ENCODE measurements at regions not wholly inside any gene's neighbourhood (a gene's known extent, or its start where the extent isn't known, plus 50 kb on each side); places are given as distances from the start of the nearest gene placed in this dataset.

DNA sequence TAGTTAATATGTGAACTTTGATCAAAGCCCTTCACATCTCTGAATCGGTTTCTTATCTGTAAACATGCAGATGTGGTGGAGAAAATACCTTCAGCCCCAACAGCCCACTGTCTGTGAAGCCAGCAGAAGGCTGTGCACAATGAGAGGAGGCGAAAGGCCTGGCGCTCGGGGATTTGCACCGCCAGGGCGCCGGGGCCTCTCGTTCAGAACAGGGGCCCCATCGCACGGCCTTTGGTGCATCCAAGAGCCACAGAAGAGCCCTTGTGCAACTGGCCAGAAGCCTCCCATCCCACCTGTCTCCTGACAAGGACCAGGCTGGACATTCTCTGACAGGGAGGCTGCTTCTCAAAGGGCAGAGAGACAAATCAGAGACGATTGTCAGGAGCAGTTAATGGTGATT, 407.2 kb upstream of the MYT1L start:
- H3K9me3 Mint-ChIP-seq, result no peaks in the 10 kb centered on the region
- peaks cover 16% of the 10 kb centered on the region for H3K4me1 Mint-ChIP-seq
- H3K4me1 ChIP-seq, result peaks cover 11% of the 10 kb centered on the region

DNA sequence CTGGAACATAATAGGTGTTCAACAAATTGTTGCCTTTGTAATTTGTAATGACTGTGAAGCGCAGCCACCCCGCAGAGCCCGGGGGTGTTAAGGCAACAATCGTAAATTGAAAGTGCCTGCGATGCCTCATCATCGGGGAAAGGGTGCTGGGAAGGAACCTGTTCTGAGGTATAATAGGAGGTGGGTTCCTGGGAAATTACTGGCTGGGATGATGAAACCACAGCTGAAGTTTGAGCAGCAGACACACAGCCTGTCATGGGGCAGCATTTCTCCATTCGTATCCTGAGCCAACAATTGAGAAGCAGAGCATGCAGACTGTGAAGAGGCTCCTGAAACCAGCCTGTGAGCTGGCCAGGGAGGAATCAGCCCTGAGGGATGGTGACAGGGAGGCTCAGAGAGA, 404.0 kb upstream of the MYT1L start:
- Mint-ChIP-seq H3K27me3 (ENCODE audit: insufficient read depth, low read depth) (peaks cover 8% of the 10 kb centered on the region), H3K4me3 (no peak overlapping the region), H3K4me1 (peaks cover 11% of the 10 kb centered on the region), H3K36me3 (no peaks in the 10 kb centered on the region), H3K27ac (no peak overlapping the region), H3K9me3 (no peaks in the 10 kb centered on the region)
- no peaks in the 10 kb centered on the region for H3F3A ChIP-seq (ENCODE audit: low read depth)
- TF ChIP-seq, protein P1, sequence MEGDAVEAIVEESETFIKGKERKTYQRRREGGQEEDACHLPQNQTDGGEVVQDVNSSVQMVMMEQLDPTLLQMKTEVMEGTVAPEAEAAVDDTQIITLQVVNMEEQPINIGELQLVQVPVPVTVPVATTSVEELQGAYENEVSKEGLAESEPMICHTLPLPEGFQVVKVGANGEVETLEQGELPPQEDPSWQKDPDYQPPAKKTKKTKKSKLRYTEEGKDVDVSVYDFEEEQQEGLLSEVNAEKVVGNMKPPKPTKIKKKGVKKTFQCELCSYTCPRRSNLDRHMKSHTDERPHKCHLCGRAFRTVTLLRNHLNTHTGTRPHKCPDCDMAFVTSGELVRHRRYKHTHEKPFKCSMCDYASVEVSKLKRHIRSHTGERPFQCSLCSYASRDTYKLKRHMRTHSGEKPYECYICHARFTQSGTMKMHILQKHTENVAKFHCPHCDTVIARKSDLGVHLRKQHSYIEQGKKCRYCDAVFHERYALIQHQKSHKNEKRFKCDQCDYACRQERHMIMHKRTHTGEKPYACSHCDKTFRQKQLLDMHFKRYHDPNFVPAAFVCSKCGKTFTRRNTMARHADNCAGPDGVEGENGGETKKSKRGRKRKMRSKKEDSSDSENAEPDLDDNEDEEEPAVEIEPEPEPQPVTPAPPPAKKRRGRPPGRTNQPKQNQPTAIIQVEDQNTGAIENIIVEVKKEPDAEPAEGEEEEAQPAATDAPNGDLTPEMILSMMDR (IDR thresholded peaks at IDR 0.05), result no peak
- TF ChIP-seq EZH2phosphoT487 (IDR thresholded peaks at IDR 0.05), result no peak
- TF ChIP-seq EZH2 (IDR thresholded peaks at IDR 0.05), result no peak
- no peaks in the 10 kb centered on the region for H3K79me2 ChIP-seq (ENCODE audit: low read depth)
- H2AFZ ChIP-seq (replicated peaks), result no peak overlapping the region
- H3K9ac ChIP-seq, result no peak overlapping the region
- DNase-seq (ENCODE audit: low spot score), result no peak
- no peaks in the 10 kb centered on the region for H3K9me3 ChIP-seq (ENCODE audit: low read depth)
- no peak overlapping the region for H3K4me2 ChIP-seq
- H3K4me1 ChIP-seq, result no peaks in the 10 kb centered on the region
- no peaks in the 10 kb centered on the region for H4K20me1 ChIP-seq (ENCODE audit: low read depth)
- H3K36me3 ChIP-seq, result no peaks in the 10 kb centered on the region
- no peaks in the 10 kb centered on the region for H3K27me3 ChIP-seq
- no peak overlapping the region for H3K27ac ChIP-seq
- no peak overlapping the region for H3K4me3 ChIP-seq

More for the DNA sequence above, 407.2 kb upstream of the MYT1L start:
- Histone ChIP-seq H3K4me2 (no peak overlapping the region), H3K27me3 (no peaks in the 10 kb centered on the region), H2AFZ (replicated peaks) (no peak overlapping the region), H3K9me3 (ENCODE audit: low read depth) (no peaks in the 10 kb centered on the region), H4K20me1 (ENCODE audit: low read depth) (no peaks in the 10 kb centered on the region), H3K36me3 (no peaks in the 10 kb centered on the region), H3K79me2 (ENCODE audit: low read depth) (no peaks in the 10 kb centered on the region), H3K27ac (no peak overlapping the region), H3K9ac (no peak overlapping the region), H3F3A (ENCODE audit: low read depth) (no peaks in the 10 kb centered on the region), H3K4me3 (no peak overlapping the region)
- peaks cover 9% of the 10 kb centered on the region for H3K27me3 Mint-ChIP-seq (ENCODE audit: insufficient read depth, low read depth)
- no peak overlapping the region for H3K4me3 Mint-ChIP-seq
- TF ChIP-seq EZH2phosphoT487 (IDR thresholded peaks at IDR 0.05) (no peak), EZH2 (IDR thresholded peaks at IDR 0.05) (no peak)
- TF ChIP-seq, protein P1 (IDR thresholded peaks at IDR 0.05), result no peak
- DNase-seq (ENCODE audit: low spot score), result no peak
- H3K27ac Mint-ChIP-seq, result no peak overlapping the region
- H3K36me3 Mint-ChIP-seq, result no peaks in the 10 kb centered on the region

DNA sequence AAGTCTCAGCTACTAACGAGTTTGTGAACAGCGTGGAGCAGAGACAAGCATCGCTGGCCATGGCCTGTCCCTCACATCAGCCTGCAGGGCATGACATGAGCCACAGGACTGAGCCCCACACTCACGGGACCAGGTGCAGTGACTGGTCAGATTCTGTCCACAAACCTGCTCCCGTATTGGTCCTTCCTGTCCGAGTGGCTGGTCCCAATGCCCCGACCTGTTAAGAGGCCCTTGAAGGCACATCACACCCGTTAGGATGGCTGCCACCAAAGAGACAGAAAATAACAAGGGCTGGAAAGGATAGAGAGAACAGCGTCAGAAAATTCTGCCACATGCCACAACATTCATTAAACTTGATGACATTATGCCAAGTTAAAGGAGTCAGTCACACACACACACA, 403.2 kb upstream of the MYT1L start:
- H3K9me3 Mint-ChIP-seq, result no peaks in the 10 kb centered on the region
- TF ChIP-seq EZH2 (IDR thresholded peaks at IDR 0.05) (no peak), EZH2phosphoT487 (IDR thresholded peaks at IDR 0.05) (no peak)
- TF ChIP-seq, protein P1 (IDR thresholded peaks at IDR 0.05), result no peak

More for the DNA sequence above, 403.2 kb upstream of the MYT1L start:
- H3F3A ChIP-seq (ENCODE audit: low read depth), result no peaks in the 10 kb centered on the region
- peak overlapping the region; percentile 11 for H3K27ac Mint-ChIP-seq
- no peak overlapping the region for H3K9ac ChIP-seq
- no peaks in the 10 kb centered on the region for H3K27me3 ChIP-seq
- peaks cover 8% of the 10 kb centered on the region for H3K27me3 Mint-ChIP-seq (ENCODE audit: insufficient read depth, low read depth)
- H3K27ac ChIP-seq, result no peak overlapping the region
- no peak overlapping the region for H3K4me3 ChIP-seq
- no peaks in the 10 kb centered on the region for H3K36me3 Mint-ChIP-seq
- H3K4me1 Mint-ChIP-seq, result peaks cover 11% of the 10 kb centered on the region
- no peaks in the 10 kb centered on the region for H3K36me3 ChIP-seq
- no peaks in the 10 kb centered on the region for H3K79me2 ChIP-seq (ENCODE audit: low read depth)
- no peak overlapping the region for H3K4me3 Mint-ChIP-seq
- DNase-seq (ENCODE audit: low spot score), result no peak
- H3K4me1 ChIP-seq, result no peaks in the 10 kb centered on the region
- H2AFZ ChIP-seq (replicated peaks), result no peak overlapping the region
- H4K20me1 ChIP-seq (ENCODE audit: low read depth), result no peaks in the 10 kb centered on the region
- no peak overlapping the region for H3K4me2 ChIP-seq
- no peaks in the 10 kb centered on the region for H3K9me3 ChIP-seq (ENCODE audit: low read depth)
